HEK293T (cell line): ENCODE measurements at regions not wholly inside any gene's neighbourhood (a gene's known extent, or its start where the extent isn't known, plus 50 kb on each side); places are given as distances from the start of the nearest gene placed in this dataset.

Source experiments
- BHLHE40 ChIP-seq: fragments of 450-650 bp; IDR thresholded peaks from 2 replicates; pipeline ENCODE4 v1.6.1; 2016; ENCODE audit warnings: mild to moderate bottlenecking, moderate library complexity, borderline replicate concordance
- CTBP1 ChIP-seq: fragments of 450-650 bp; IDR thresholded peaks from 2 replicates; pipeline ENCODE4 v1.6.1; 2016; ENCODE audit warnings: borderline replicate concordance
- ELF4 ChIP-seq: fragments of 450-650 bp; IDR thresholded peaks from 2 replicates; pipeline ENCODE4 v1.6.1; 2017; ENCODE audit warnings: antibody characterized with exemption
- FOXK2 ChIP-seq: fragments of 450-650 bp; IDR thresholded peaks from 2 replicates; pipeline ENCODE4 v1.6.1; 2016; ENCODE audit warnings: mild to moderate bottlenecking
- FOXM1 ChIP-seq: fragments of 450-650 bp; IDR thresholded peaks from 2 replicates; pipeline ENCODE4 v1.6.1; 2017; ENCODE audit warnings: mild to moderate bottlenecking, borderline replicate concordance
- LEF1 ChIP-seq: fragments of 450-650 bp; IDR thresholded peaks from 2 replicates; pipeline ENCODE4 v1.6.1; 2017; ENCODE audit warnings: mild to moderate bottlenecking, borderline replicate concordance
- SP1 ChIP-seq: fragments of 450-650 bp; IDR thresholded peaks from 2 replicates; pipeline ENCODE4 v1.6.1; 2017
- TARDBP ChIP-seq: fragments of 450-650 bp; IDR thresholded peaks from 2 replicates; pipeline ENCODE4 v1.6.1; 2016
- TF ChIP-seq, protein P1 (sequence below): fragments of 450-650 bp; IDR thresholded peaks from 2 replicates; pipeline ENCODE4 v1.6.1; 2016

DNA sequence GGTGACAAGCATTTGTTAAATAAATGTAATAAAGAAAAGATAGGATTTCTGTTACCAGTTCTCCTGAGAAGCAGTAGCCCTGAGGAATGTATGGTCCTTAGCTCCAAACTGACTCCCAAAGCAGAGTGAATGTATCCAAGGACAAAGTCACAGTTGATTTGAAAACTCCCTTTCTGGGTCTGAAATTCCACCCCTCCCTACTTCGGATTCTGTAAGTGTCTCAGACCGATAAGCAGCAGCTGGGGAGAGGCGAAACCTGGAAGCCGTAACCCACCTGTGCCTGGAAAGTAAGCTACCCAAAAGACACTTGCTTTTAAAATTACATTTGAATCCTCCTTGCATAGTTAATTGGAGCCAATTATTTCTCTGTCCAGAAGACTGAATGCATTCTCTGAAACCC lies 122.9 kb upstream of the FRMD4A start:
- TF ChIP-seq BHLHE40 (no peak), FOXM1 (no peak), FOXK2 (no peak), LEF1 (no peak), SP1 (no peak), CTBP1 (no peak), ELF4 (no peak), TARDBP (no peak)
- TF ChIP-seq, protein P1, sequence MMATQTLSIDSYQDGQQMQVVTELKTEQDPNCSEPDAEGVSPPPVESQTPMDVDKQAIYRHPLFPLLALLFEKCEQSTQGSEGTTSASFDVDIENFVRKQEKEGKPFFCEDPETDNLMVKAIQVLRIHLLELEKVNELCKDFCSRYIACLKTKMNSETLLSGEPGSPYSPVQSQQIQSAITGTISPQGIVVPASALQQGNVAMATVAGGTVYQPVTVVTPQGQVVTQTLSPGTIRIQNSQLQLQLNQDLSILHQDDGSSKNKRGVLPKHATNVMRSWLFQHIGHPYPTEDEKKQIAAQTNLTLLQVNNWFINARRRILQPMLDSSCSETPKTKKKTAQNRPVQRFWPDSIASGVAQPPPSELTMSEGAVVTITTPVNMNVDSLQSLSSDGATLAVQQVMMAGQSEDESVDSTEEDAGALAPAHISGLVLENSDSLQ = no peak
